Spleen (tissue), 11 donors: ENCODE measurements at regions not wholly inside any gene's neighbourhood (a gene's known extent, or its start where the extent isn't known, plus 50 kb on each side); places are given as distances from the start of the nearest gene placed in this dataset.

ENCODE experiments used
- DNase-seq: peaks from one replicate; pipeline ENCODE4 v3.0.0-alpha.2; 2020
- H3K27ac ChIP-seq, 8 donors: fragments of 200-600 bp; sonication (generic) in 7 of 8; 1 replicate in 4 of 8; 2 replicates in 4 of 8; pipeline versions ENCODE4 v1.5.0 to v1.8.0; 2016 to 2021; ENCODE audit warnings: inconsistent platforms in 4 of 8, mild to moderate bottlenecking in 4 of 8, moderate library complexity in 1 of 8
- H3K27me3 ChIP-seq, 7 donors: fragments of 200-600 bp; sonication (generic) in 6 of 7; replicated peaks in 1 of 7; 1 replicate in 4 of 7; 2 replicates in 3 of 7; pipeline versions ENCODE4 v1.5.0 to v1.8.0; 2016 to 2021; ENCODE audit warnings: inconsistent platforms in 3 of 7, mild to moderate bottlenecking in 1 of 7
- H3K36me3 ChIP-seq, 6 donors: fragments of 200-600 bp; sonication (generic) in 5 of 6; 1 replicate in 4 of 6; 2 replicates in 2 of 6; pipeline versions ENCODE4 v1.5.0 to v1.8.0; 2016 to 2021; ENCODE audit warnings: inconsistent platforms in 2 of 6
- H3K4me1 ChIP-seq, 6 donors: fragments of 200-600 bp; sonication (generic) in 5 of 6; 1 replicate in 3 of 6; 2 replicates in 3 of 6; pipeline versions ENCODE4 v1.5.0 to v1.8.0; 2016 to 2021; ENCODE audit warnings: inconsistent platforms in 3 of 6
- H3K4me3 ChIP-seq, 8 donors: fragments of 200-600 bp; sonication (generic) in 7 of 8; 1 replicate in 4 of 8; 2 replicates in 4 of 8; pipeline versions ENCODE4 v1.5.0 to v1.8.0; 2016 to 2021; ENCODE audit warnings: inconsistent platforms in 4 of 8, mild to moderate bottlenecking in 4 of 8, moderate library complexity in 2 of 8
- H3K9me3 ChIP-seq, 8 donors: fragments of 200-600 bp; sonication (generic) in 7 of 8; 1 replicate in 4 of 8; 2 replicates in 4 of 8; pipeline versions ENCODE4 v1.5.0 to v1.8.0; 2016 to 2021; ENCODE audit warnings: inconsistent platforms in 4 of 8
- POLR2A ChIP-seq, 3 donors: fragments of 450-650 bp; IDR thresholded peaks; one replicate each; pipeline ENCODE4 v1.5.1; 2017; ENCODE audit warnings: antibody characterized with exemption in 3 of 3, mild to moderate bottlenecking in 1 of 3
- POLR2AphosphoS5 ChIP-seq, 3 donors: sonication (generic); formaldehyde crosslinking; IDR thresholded peaks; one replicate each; pipeline ENCODE4 v1.5.1; 2017; ENCODE audit warnings: antibody characterized with exemption in 3 of 3
- WGBS, 5 donors: extraction: QIAGEN DNeasy Blood & Tissue Kit in 3 of 5; methylation state at CpG; one replicate each; pipeline versions ENCODE4 v1.1.5 to v1.1.7; 2013 to 2018; 5-methylcytosine and 5-hydroxymethylcytosine counted together
- intact Hi-C: fragments of 100-400 bp; cut with DNase I; formaldehyde crosslinking; loops from one replicate; pipeline ENCODE4 v1.15.0; 2023; ENCODE audit warnings: low total_unique reads
- TF ChIP-seq, protein P1 (sequence below), 11 experiments: fragments of 200-600 bp in 7 of 11; fragments of 450-650 bp in 4 of 11; sonication (generic) in 4 of 11; IDR thresholded peaks in 8 of 11; conservative IDR thresholded peaks in 3 of 11; 1 replicate in 7 of 11; 2 replicates in 4 of 11; pipeline versions ENCODE4 v1.4.0 to v1.8.0; 2016 to 2021; ENCODE audit warnings: antibody characterized with exemption in 11 of 11, inconsistent platforms in 4 of 11, mild to moderate bottlenecking in 1 of 11
- donor health status: healthy with polysubstance abuse.
- donor health status: DM: no; HTN: no; CAD: no; lungs with moderate emphysema.
- donor health status: DM: no; HTN: no; CAD: no.
- donor health status: Bipolar disorder and iron deficiency.
- donor health status: healthy.
- donor health status: DM: no; HTN: no; CAD: no.
- donor health status: DM: yes; HTN: yes; CAD: no.

GRCh38 chr2:64760128-64760527 is 106.4 kb upstream of the SERTAD2 start:
- Histone ChIP-seq H3K4me1 (peaks cover 0 to 4% (median 0%) of the 10 kb centered on the region in 6 donors), H3K36me3 (no peaks in the 10 kb centered on the region), H3K9me3 (peaks cover 0 to 4% (median 0%) of the 10 kb centered on the region in 8 donors), H3K27ac (no peak overlapping the region), H3K27me3 (no peaks in the 10 kb centered on the region), H3K4me3 (no peak overlapping the region)
- no peak for DNase-seq
- intact Hi-C loops = loop anchor here (5.0 kb wide), 1 partner anchor 102 kb away; no protein-coding TSS in a partner anchor
- WGBS, 5 donors = 95 to 98% (median 97%) methylated on average over 5 of the region's 5 CpGs
- TF ChIP-seq POLR2AphosphoS5 (IDR thresholded peaks at IDR 0.05) (no peak), POLR2A (IDR thresholded peaks at IDR 0.05) (no peak)
- TF ChIP-seq, protein P1, sequence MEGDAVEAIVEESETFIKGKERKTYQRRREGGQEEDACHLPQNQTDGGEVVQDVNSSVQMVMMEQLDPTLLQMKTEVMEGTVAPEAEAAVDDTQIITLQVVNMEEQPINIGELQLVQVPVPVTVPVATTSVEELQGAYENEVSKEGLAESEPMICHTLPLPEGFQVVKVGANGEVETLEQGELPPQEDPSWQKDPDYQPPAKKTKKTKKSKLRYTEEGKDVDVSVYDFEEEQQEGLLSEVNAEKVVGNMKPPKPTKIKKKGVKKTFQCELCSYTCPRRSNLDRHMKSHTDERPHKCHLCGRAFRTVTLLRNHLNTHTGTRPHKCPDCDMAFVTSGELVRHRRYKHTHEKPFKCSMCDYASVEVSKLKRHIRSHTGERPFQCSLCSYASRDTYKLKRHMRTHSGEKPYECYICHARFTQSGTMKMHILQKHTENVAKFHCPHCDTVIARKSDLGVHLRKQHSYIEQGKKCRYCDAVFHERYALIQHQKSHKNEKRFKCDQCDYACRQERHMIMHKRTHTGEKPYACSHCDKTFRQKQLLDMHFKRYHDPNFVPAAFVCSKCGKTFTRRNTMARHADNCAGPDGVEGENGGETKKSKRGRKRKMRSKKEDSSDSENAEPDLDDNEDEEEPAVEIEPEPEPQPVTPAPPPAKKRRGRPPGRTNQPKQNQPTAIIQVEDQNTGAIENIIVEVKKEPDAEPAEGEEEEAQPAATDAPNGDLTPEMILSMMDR (IDR thresholded peaks at IDR 0.05 in 8 of 11, conservative IDR thresholded peaks at IDR 0.05 in 3 of 11) = no peak

DNA sequence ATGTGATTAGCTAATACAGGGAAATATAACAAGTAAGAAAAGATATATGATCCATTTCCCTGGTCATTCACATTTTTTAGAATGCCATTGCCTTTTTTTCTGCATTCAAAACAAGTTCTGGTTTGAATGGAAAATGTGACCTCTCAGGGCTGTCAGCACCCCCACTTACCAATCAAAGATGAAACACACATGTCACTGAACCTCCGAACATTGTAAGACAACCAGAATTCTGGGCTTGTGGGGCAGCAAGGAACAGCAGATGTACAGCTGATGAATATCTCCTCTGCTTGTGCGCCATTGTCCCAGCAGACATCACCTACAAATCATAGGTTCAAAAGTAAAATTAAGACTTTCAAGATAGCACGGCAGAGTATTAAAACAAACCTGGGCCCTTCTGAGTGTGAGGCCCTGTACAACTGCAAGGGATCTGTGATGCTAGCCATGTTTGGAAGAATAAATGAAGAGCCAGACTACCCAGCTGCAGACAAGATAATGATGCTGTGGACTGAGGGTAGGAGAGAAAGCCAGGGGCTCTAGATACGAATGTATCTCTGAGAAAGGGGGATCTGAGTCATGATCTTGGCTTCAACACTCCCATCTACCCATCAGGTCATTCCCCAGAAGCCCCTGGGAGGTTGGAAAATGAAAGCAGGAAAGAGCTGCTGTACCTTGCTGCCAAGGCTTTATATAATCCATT is 108.7 kb upstream of the SERTAD2 start:
- no peak for DNase-seq
- Histone ChIP-seq H3K4me1 (peaks cover 0 to 23% (median 9%) of the 10 kb centered on the region in 6 donors), H3K9me3 (no peaks in the 10 kb centered on the region), H3K27ac (no peak overlapping the region), H3K27me3 (no peaks in the 10 kb centered on the region), H3K36me3 (no peaks in the 10 kb centered on the region), H3K4me3 (no peak overlapping the region)
- WGBS, 5 donors = 79 to 83% (median 80%) methylated on average over 4 of the region's 4 CpGs
- intact Hi-C loops = loop anchor here (5.0 kb wide), 1 partner anchor 100 kb away; no protein-coding TSS in a partner anchor
- TF ChIP-seq POLR2AphosphoS5 (IDR thresholded peaks at IDR 0.05) (no peak), POLR2A (IDR thresholded peaks at IDR 0.05) (no peak)
- TF ChIP-seq, protein P1 (IDR thresholded peaks at IDR 0.05 in 8 of 11, conservative IDR thresholded peaks at IDR 0.05 in 3 of 11) = no peak

DNA sequence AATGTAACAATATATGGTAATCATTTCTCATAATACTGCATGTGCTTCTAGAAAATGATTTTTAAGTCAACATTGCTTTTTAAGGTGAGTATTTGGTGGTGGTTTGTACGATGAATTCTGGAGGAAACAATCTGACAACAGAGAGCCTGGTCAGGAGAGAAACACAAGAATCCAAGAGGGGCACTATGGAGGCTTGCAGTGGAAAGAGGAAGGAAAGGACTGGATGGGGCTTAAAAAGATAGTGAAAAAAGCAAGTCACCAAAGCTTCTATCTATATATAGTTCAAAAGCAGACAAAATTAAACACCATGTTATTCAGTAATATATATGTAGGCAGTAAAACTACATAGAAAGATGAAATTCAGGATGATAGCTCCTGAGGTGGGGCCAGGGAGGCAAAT is 109.4 kb upstream of the SERTAD2 start:
- Histone ChIP-seq H3K27ac (no peak overlapping the region), H3K36me3 (no peaks in the 10 kb centered on the region), H3K9me3 (no peaks in the 10 kb centered on the region), H3K4me1 (peaks cover 0 to 24% (median 9%) of the 10 kb centered on the region in 6 donors), H3K27me3 (no peaks in the 10 kb centered on the region), H3K4me3 (no peak overlapping the region)
- TF ChIP-seq POLR2A (IDR thresholded peaks at IDR 0.05) (no peak), POLR2AphosphoS5 (IDR thresholded peaks at IDR 0.05) (no peak)
- TF ChIP-seq, protein P1 (IDR thresholded peaks at IDR 0.05 in 8 of 11, conservative IDR thresholded peaks at IDR 0.05 in 3 of 11) = no peak
- intact Hi-C loops = loop anchor here (5.0 kb wide), 1 partner anchor 99 kb away; no protein-coding TSS in a partner anchor
- no peak for DNase-seq
- WGBS, 5 donors = 19 to 36% (median 25%) methylated on average over 1 of the region's 1 CpG

DNA sequence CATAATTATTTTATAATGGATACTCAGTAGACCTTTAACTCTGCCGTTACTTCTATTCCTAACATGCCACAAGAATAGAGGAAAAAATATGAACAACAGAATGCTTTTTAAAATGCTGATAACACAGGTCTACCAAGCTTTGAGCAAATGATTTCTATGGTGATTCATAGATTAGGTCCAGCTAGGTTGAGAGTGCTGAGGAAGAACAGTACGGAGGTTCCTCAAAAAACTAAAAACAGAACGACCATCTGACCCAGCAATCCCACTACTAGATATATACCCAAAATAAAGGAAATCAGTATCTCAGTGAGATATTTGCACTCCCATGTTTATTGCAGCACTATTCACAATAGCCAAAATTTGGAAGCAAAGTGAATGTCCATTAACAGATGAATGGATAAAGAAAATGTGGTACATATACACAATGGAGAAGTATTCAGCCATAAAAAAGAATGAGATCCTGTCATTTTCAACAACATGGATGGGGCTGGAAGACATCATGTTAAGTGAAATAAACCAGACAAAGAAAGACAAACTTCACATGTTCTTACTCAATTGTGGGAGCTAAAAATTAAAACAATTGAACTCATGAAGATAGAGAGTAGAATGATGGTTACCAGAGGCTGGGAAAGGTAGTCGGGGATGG is 111.6 kb upstream of the SERTAD2 start:
- Histone ChIP-seq H3K4me3 (no peak overlapping the region), H3K9me3 (no peaks in the 10 kb centered on the region), H3K27me3 (no peaks in the 10 kb centered on the region), H3K4me1 (peaks cover 8 to 42% (median 22%) of the 10 kb centered on the region in 6 donors), H3K27ac (no peak overlapping the region), H3K36me3 (no peaks in the 10 kb centered on the region)
- intact Hi-C loops = no loop called here
- 63 to 81% (median 74%) methylated on average over 4 of the region's 4 CpGs for WGBS, 5 donors
- TF ChIP-seq, protein P1 (IDR thresholded peaks at IDR 0.05 in 8 of 11, conservative IDR thresholded peaks at IDR 0.05 in 3 of 11) = no peak
- no peak for TF ChIP-seq POLR2A (IDR thresholded peaks at IDR 0.05)
- no peak for TF ChIP-seq POLR2AphosphoS5 (IDR thresholded peaks at IDR 0.05)
- no peak for DNase-seq
